HEK293 (cell line): ENCODE measurements at regions not wholly inside any gene's neighbourhood (a gene's known extent, or its start where the extent isn't known, plus 50 kb on each side); places are given as distances from the start of the nearest gene placed in this dataset.

Source experiments
- MYNN ChIP-seq: fragments of 450-650 bp; formaldehyde crosslinking; IDR thresholded peaks from 2 replicates; pipeline ENCODE4 v1.5.1; 2016; ENCODE audit warnings: missing biosample characterization, missing genetic modification characterization, borderline replicate concordance
- ZBTB7A ChIP-seq: fragments of 450-650 bp; formaldehyde crosslinking; IDR thresholded peaks from 2 replicates; pipeline ENCODE4 v1.5.1; 2016; ENCODE audit warnings: low read depth, missing biosample characterization, missing genetic modification characterization
- ZFHX2 ChIP-seq: fragments of 450-650 bp; formaldehyde crosslinking; conservative IDR thresholded peaks from 2 replicates; pipeline ENCODE4 v1.5.1; 2016; ENCODE audit warnings: missing biosample characterization, missing genetic modification characterization
- ZNF266 ChIP-seq: fragments of 450-650 bp; formaldehyde crosslinking; IDR thresholded peaks from 2 replicates; pipeline ENCODE4 v1.5.1; 2016; ENCODE audit warnings: missing biosample characterization, missing genetic modification characterization, low read depth
- ZNF426 ChIP-seq: fragments of 450-650 bp; formaldehyde crosslinking; IDR thresholded peaks from 2 replicates; pipeline ENCODE4 v1.5.1; 2017; ENCODE audit warnings: missing biosample characterization, missing genetic modification characterization, mild to moderate bottlenecking, inconsistent platforms, moderate library complexity
- TF ChIP-seq, protein P1 (sequence below): fragments of 450-650 bp; formaldehyde crosslinking; IDR thresholded peaks from 2 replicates; pipeline ENCODE4 v1.5.1; 2016; ENCODE audit warnings: missing biosample characterization, missing genetic modification characterization
- TF ChIP-seq, protein P2 (sequence below): fragments of 450-650 bp; formaldehyde crosslinking; IDR thresholded peaks from 2 replicates; pipeline ENCODE4 v1.5.1; 2016; ENCODE audit warnings: missing biosample characterization, missing genetic modification characterization

DNA sequence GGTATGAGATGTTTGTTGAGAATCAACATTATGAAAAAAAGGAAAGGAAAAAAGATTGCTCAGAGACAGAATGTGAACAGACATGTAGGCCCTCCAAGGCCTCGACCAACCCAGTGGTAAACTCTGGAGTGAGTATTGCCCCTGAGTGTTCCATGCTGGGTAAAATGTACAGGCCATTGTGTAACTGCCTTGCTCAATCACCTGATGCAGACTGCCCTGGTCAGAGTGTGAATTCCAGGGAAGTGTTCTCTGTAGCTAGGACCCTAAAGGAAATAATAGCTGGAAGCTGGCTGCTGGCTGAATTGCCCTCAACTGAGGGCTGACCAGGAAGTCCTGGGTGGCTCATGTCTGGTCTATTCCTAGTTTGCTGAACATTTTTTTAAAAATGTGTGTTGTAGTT, 1081.4 kb upstream of the LRFN5 start:
- TF ChIP-seq, protein P1, sequence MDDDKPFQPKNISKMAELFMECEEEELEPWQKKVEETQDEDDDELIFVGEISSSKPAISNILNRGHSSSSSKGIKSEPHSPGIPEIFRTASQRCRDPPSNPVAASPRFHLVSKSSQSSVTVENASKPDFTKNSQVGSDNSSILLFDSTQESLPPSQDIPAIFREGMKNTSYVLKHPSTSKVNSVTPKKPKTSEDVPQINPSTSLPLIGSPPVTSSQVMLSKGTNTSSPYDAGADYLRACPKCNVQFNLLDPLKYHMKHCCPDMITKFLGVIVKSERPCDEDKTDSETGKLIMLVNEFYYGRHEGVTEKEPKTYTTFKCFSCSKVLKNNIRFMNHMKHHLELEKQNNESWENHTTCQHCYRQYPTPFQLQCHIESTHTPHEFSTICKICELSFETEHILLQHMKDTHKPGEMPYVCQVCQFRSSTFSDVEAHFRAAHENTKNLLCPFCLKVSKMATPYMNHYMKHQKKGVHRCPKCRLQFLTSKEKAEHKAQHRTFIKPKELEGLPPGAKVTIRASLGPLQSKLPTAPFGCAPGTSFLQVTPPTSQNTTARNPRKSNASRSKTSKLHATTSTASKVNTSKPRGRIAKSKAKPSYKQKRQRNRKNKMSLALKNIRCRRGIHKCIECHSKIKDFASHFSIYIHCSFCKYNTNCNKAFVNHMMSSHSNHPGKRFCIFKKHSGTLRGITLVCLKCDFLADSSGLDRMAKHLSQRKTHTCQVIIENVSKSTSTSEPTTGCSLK = no peak
- TF ChIP-seq ZNF426 (tag by site-specific recombination) (no peak), ZFHX2 (tag by site-specific recombination) (no peak), MYNN (tag by site-specific recombination) (no peak), ZBTB7A (tag by site-specific recombination) (no peak), ZNF266 (tag by site-specific recombination) (no peak)
- TF ChIP-seq, protein P2, sequence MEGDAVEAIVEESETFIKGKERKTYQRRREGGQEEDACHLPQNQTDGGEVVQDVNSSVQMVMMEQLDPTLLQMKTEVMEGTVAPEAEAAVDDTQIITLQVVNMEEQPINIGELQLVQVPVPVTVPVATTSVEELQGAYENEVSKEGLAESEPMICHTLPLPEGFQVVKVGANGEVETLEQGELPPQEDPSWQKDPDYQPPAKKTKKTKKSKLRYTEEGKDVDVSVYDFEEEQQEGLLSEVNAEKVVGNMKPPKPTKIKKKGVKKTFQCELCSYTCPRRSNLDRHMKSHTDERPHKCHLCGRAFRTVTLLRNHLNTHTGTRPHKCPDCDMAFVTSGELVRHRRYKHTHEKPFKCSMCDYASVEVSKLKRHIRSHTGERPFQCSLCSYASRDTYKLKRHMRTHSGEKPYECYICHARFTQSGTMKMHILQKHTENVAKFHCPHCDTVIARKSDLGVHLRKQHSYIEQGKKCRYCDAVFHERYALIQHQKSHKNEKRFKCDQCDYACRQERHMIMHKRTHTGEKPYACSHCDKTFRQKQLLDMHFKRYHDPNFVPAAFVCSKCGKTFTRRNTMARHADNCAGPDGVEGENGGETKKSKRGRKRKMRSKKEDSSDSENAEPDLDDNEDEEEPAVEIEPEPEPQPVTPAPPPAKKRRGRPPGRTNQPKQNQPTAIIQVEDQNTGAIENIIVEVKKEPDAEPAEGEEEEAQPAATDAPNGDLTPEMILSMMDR (tag by site-specific recombination) = no peak
